Testis (tissue), 2 donors: ENCODE measurements at regions not wholly inside any gene's neighbourhood (a gene's known extent, or its start where the extent isn't known, plus 50 kb on each side); places are given as distances from the start of the nearest gene placed in this dataset.
"Not testable (repeated sequence)": the region's sequence is repeated elsewhere in the genome, so short reads cannot be mapped to it uniquely, and the experiment has no call there.

Experiments used
- CTCF ChIP-seq, 3 experiments: fragments of 450-650 bp in 2 of 3; fragments of 200-600 bp in 1 of 3; sonication (generic) in 1 of 3; IDR thresholded peaks; one replicate each; pipeline ENCODE4 v1.5.1; 2016 to 2019; ENCODE audit warnings: antibody characterized with exemption in 3 of 3, mild to moderate bottlenecking in 2 of 3, moderate library complexity in 1 of 3
- POLR2A ChIP-seq: fragments of 450-650 bp; IDR thresholded peaks from one replicate; pipeline ENCODE4 v1.6.1; 2017; ENCODE audit warnings: antibody characterized with exemption, mild to moderate bottlenecking, moderate library complexity

- TF ChIP-seq POLR2A; CTCF (IDR thresholded peaks at IDR 0.05): not testable (repeated sequence)
These were observed 49.9 kb upstream of the ABCD2 start for GRCh38 chr12:39669539-39669938.
